ENCODE measurements at regions not wholly inside any gene's neighbourhood (a gene's known extent, or its start where the extent isn't known, plus 50 kb on each side); places are given as distances from the start of the nearest gene placed in this dataset.

- H2BK120ac ChIP-seq (ENCODE audit: low read depth, low read length), result no peak overlapping the region
- no peak overlapping the region for H4K8ac ChIP-seq (ENCODE audit: low read depth, low read length)
- no peak overlapping the region for H3K23ac ChIP-seq (ENCODE audit: low read depth, low read length, poor library complexity)
- no peak for DNase-seq (ENCODE audit: low spot score)
- no peaks in the 10 kb centered on the region for H3K27me3 ChIP-seq (ENCODE audit: control insufficient read depth in 3 of 3, insufficient read depth in 3 of 3, low read depth in 1 of 3, low read length in 3 of 3)
- H3K18ac ChIP-seq (ENCODE audit: low read length), result no peak overlapping the region
- no CpG with 5 or more reads among the region's 4 CpGs for WGBS, 2 donors (ENCODE audit: extremely low coverage in 2 of 2, insufficient read length in 2 of 2, insufficient replicate concordance in 1 of 2)
- H3K4me2 ChIP-seq (ENCODE audit: insufficient read depth, low read length, poor library complexity, severe bottlenecking), result no peak overlapping the region
- H2AK5ac ChIP-seq (ENCODE audit: low read depth, low read length), result no peak overlapping the region
- H3K4me1 ChIP-seq (ENCODE audit: control insufficient read depth in 2 of 2, insufficient read depth in 1 of 2, low read depth in 1 of 2, low read length in 2 of 2), result no peaks in the 10 kb centered on the region
- H3K9me3 ChIP-seq (replicated peaks in 1 of 2; ENCODE audit: control insufficient read depth in 2 of 2, insufficient read depth in 1 of 2, low read depth in 1 of 2, low read length in 2 of 2), result no peaks in the 10 kb centered on the region
- no peak overlapping the region for H3K4ac ChIP-seq (ENCODE audit: low read length)
- H3K27ac ChIP-seq (replicated peaks; ENCODE audit: low read length), result no peak overlapping the region
- H2BK12ac ChIP-seq (ENCODE audit: low read length), result no peak overlapping the region
- no peak overlapping the region for H2BK15ac ChIP-seq (ENCODE audit: low read length)
- H3K9ac ChIP-seq (ENCODE audit: low read depth, low read length, poor library complexity), result no peak overlapping the region
- no peak overlapping the region for H3K4me3 ChIP-seq (ENCODE audit: low read length in 2 of 2)
- H3K14ac ChIP-seq (ENCODE audit: low read length), result no peak overlapping the region
- H2AFZ ChIP-seq (ENCODE audit: low read length), result no peak overlapping the region
- H3K79me1 ChIP-seq (ENCODE audit: low read depth, low read length), result no peaks in the 10 kb centered on the region
- H2BK5ac ChIP-seq (ENCODE audit: low read length), result no peak overlapping the region
- no peaks in the 10 kb centered on the region for H3K36me3 ChIP-seq (replicated peaks in 1 of 2; ENCODE audit: control insufficient read depth in 2 of 2, insufficient read depth in 2 of 2, low read length in 2 of 2)
- no peak overlapping the region for H4K91ac ChIP-seq (ENCODE audit: low read depth, low read length, poor library complexity)
These were observed 65.2 kb downstream of the CGGBP1 start for GRCh38 chr3:87993566-87993965.

GRCh38 chr3:87987952-87988351 is 70.9 kb downstream of the CGGBP1 start:
- Histone ChIP-seq H4K91ac (ENCODE audit: low read depth, low read length, poor library complexity) (no peak overlapping the region), H2BK12ac (ENCODE audit: low read length) (no peak overlapping the region), H4K8ac (ENCODE audit: low read depth, low read length) (no peak overlapping the region), H3K9ac (ENCODE audit: low read depth, low read length, poor library complexity) (no peak overlapping the region), H2BK120ac (ENCODE audit: low read depth, low read length) (no peak overlapping the region), H2AK5ac (ENCODE audit: low read depth, low read length) (no peak overlapping the region), H3K14ac (ENCODE audit: low read length) (no peak overlapping the region), H3K4me2 (ENCODE audit: insufficient read depth, low read length, poor library complexity, severe bottlenecking) (no peak overlapping the region), H3K23ac (ENCODE audit: low read depth, low read length, poor library complexity) (no peak overlapping the region), H2BK15ac (ENCODE audit: low read length) (no peak overlapping the region), H3K36me3 (replicated peaks in 1 of 2; ENCODE audit: control insufficient read depth in 2 of 2, insufficient read depth in 2 of 2, low read length in 2 of 2) (no peaks in the 10 kb centered on the region), H3K4ac (ENCODE audit: low read length) (no peak overlapping the region), H3K4me1 (ENCODE audit: control insufficient read depth in 2 of 2, insufficient read depth in 1 of 2, low read depth in 1 of 2, low read length in 2 of 2) (no peaks in the 10 kb centered on the region), H2AFZ (ENCODE audit: low read length) (no peak overlapping the region), H3K27me3 (ENCODE audit: control insufficient read depth in 3 of 3, insufficient read depth in 3 of 3, low read depth in 1 of 3, low read length in 3 of 3) (no peaks in the 10 kb centered on the region), H2BK5ac (ENCODE audit: low read length) (no peak overlapping the region), H3K4me3 (ENCODE audit: low read length in 2 of 2) (no peak overlapping the region), H3K79me1 (ENCODE audit: low read depth, low read length) (no peaks in the 10 kb centered on the region), H3K18ac (ENCODE audit: low read length) (no peak overlapping the region), H3K9me3 (replicated peaks in 1 of 2; ENCODE audit: control insufficient read depth in 2 of 2, insufficient read depth in 1 of 2, low read depth in 1 of 2, low read length in 2 of 2) (no peaks in the 10 kb centered on the region), H3K27ac (replicated peaks; ENCODE audit: low read length) (no peak overlapping the region)
- DNase-seq (ENCODE audit: low spot score), result no peak
- no CpG with 5 or more reads among the region's 2 CpGs for WGBS, 2 donors (ENCODE audit: extremely low coverage in 2 of 2, insufficient read length in 2 of 2, insufficient replicate concordance in 1 of 2)

GRCh38 chr3:87982421-87982820 is 76.4 kb downstream of the CGGBP1 start:
- Histone ChIP-seq H3K27ac (replicated peaks; ENCODE audit: low read length) (no peak overlapping the region), H3K4me1 (ENCODE audit: control insufficient read depth in 2 of 2, insufficient read depth in 1 of 2, low read depth in 1 of 2, low read length in 2 of 2) (no peaks in the 10 kb centered on the region), H3K23ac (ENCODE audit: low read depth, low read length, poor library complexity) (no peak overlapping the region), H2BK120ac (ENCODE audit: low read depth, low read length) (no peak overlapping the region), H2AK5ac (ENCODE audit: low read depth, low read length) (no peak overlapping the region), H3K4me2 (ENCODE audit: insufficient read depth, low read length, poor library complexity, severe bottlenecking) (no peak overlapping the region), H3K4me3 (ENCODE audit: low read length in 2 of 2) (no peak overlapping the region), H2BK5ac (ENCODE audit: low read length) (no peak overlapping the region), H3K9me3 (replicated peaks in 1 of 2; ENCODE audit: control insufficient read depth in 2 of 2, insufficient read depth in 1 of 2, low read depth in 1 of 2, low read length in 2 of 2) (peaks cover 0 to 11% of the 10 kb centered on the region in 2 donors), H3K14ac (ENCODE audit: low read length) (no peak overlapping the region), H4K91ac (ENCODE audit: low read depth, low read length, poor library complexity) (no peak overlapping the region), H2AFZ (ENCODE audit: low read length) (no peak overlapping the region), H3K4ac (ENCODE audit: low read length) (no peak overlapping the region), H3K9ac (ENCODE audit: low read depth, low read length, poor library complexity) (no peak overlapping the region), H3K36me3 (replicated peaks in 1 of 2; ENCODE audit: control insufficient read depth in 2 of 2, insufficient read depth in 2 of 2, low read length in 2 of 2) (no peaks in the 10 kb centered on the region), H2BK15ac (ENCODE audit: low read length) (no peak overlapping the region), H2BK12ac (ENCODE audit: low read length) (no peak overlapping the region), H3K79me1 (ENCODE audit: low read depth, low read length) (no peaks in the 10 kb centered on the region), H3K18ac (ENCODE audit: low read length) (no peak overlapping the region), H4K8ac (ENCODE audit: low read depth, low read length) (no peak overlapping the region), H3K27me3 (ENCODE audit: control insufficient read depth in 3 of 3, insufficient read depth in 3 of 3, low read depth in 1 of 3, low read length in 3 of 3) (no peaks in the 10 kb centered on the region)
- DNase-seq (ENCODE audit: low spot score), result no peak
- no CpG with 5 or more reads among the region's 3 CpGs for WGBS, 2 donors (ENCODE audit: extremely low coverage in 2 of 2, insufficient read length in 2 of 2, insufficient replicate concordance in 1 of 2)

GRCh38 chr3:87979527-87979926 is 79.3 kb downstream of the CGGBP1 start:
- no peaks in the 10 kb centered on the region for H3K79me1 ChIP-seq (ENCODE audit: low read depth, low read length)
- H3K18ac ChIP-seq (ENCODE audit: low read length), result no peak overlapping the region
- no peak overlapping the region for H3K14ac ChIP-seq (ENCODE audit: low read length)
- no peak overlapping the region for H4K8ac ChIP-seq (ENCODE audit: low read depth, low read length)
- no peak overlapping the region for H3K4me2 ChIP-seq (ENCODE audit: insufficient read depth, low read length, poor library complexity, severe bottlenecking)
- H2BK12ac ChIP-seq (ENCODE audit: low read length), result no peak overlapping the region
- no peak overlapping the region for H2BK15ac ChIP-seq (ENCODE audit: low read length)
- H3K9ac ChIP-seq (ENCODE audit: low read depth, low read length, poor library complexity), result no peak overlapping the region
- WGBS, 2 donors (ENCODE audit: extremely low coverage in 2 of 2, insufficient read length in 2 of 2, insufficient replicate concordance in 1 of 2), result no CpG with 5 or more reads among the region's 4 CpGs
- no peak overlapping the region for H2BK120ac ChIP-seq (ENCODE audit: low read depth, low read length)
- no peaks in the 10 kb centered on the region for H3K4me1 ChIP-seq (ENCODE audit: control insufficient read depth in 2 of 2, insufficient read depth in 1 of 2, low read depth in 1 of 2, low read length in 2 of 2)
- H3K4me3 ChIP-seq (ENCODE audit: low read length in 2 of 2), result peak overlapping the region in 1 of 2 donors; percentile 64
- H3K23ac ChIP-seq (ENCODE audit: low read depth, low read length, poor library complexity), result no peak overlapping the region
- no peak overlapping the region for H2BK5ac ChIP-seq (ENCODE audit: low read length)
- no peaks in the 10 kb centered on the region for H3K36me3 ChIP-seq (replicated peaks in 1 of 2; ENCODE audit: control insufficient read depth in 2 of 2, insufficient read depth in 2 of 2, low read length in 2 of 2)
- peaks cover 0 to 11% of the 10 kb centered on the region in 2 donors for H3K9me3 ChIP-seq (replicated peaks in 1 of 2; ENCODE audit: control insufficient read depth in 2 of 2, insufficient read depth in 1 of 2, low read depth in 1 of 2, low read length in 2 of 2)
- no peak overlapping the region for H3K27ac ChIP-seq (replicated peaks; ENCODE audit: low read length)
- H4K91ac ChIP-seq (ENCODE audit: low read depth, low read length, poor library complexity), result no peak overlapping the region
- no peak overlapping the region for H3K4ac ChIP-seq (ENCODE audit: low read length)
- DNase-seq (ENCODE audit: low spot score), result no peak
- H2AFZ ChIP-seq (ENCODE audit: low read length), result no peak overlapping the region
- no peaks in the 10 kb centered on the region for H3K27me3 ChIP-seq (ENCODE audit: control insufficient read depth in 3 of 3, insufficient read depth in 3 of 3, low read depth in 1 of 3, low read length in 3 of 3)
- no peak overlapping the region for H2AK5ac ChIP-seq (ENCODE audit: low read depth, low read length)
